Activated CD4-positive, alpha-beta T cell treated with anti-CD3 and anti-CD28 coated beads, Interleukin-2, Interleukin-6, amounts not matched to agents 100 ng/mL and 50 ng/mL, durations not matched to agents 16 hours and 8 hours (primary cell): ENCODE measurements at regions not wholly inside any gene's neighbourhood (a gene's known extent, or its start where the extent isn't known, plus 50 kb on each side); places are given as distances from the start of the nearest gene placed in this dataset.
"Not testable (repeated sequence)": the region's sequence is repeated elsewhere in the genome, so short reads cannot be mapped to it uniquely, and the experiment has no call there.

Source experiments
- DNase-seq: peaks from one replicate; pipeline ENCODE4 v3.0.0-alpha.2; 2020

DNA sequence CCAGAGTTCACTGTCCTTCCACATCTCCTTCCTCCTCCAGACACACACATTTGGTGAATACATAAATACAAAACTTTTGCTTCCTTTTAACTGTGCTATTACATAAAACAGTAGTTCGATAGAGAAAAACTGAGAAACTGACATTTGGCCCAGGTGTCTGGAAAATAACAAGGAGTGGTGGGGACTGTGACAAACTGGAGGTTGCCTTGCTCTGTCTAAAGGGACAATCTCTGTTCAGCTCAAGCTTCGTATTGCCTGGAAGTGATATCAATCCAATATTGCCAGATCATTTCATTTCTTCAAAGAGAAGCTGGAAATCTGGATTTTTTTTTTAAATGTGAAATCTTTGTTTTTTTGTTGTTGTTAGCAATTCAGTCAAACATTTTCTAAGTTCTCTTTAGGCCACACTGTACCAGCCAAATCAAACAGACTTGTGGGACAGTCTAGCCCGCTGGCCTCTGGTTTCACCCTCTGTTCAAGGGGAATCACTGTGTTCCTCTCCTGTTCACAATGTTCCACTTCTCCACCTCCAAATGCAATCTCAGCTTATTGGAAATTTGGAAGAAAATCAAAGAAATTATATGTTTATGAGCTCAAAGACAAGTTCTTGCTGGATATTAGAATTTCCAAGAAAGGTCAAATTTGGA lies 612.5 kb downstream of the KIF4B start:
- DNase-seq, result no peak

DNA sequence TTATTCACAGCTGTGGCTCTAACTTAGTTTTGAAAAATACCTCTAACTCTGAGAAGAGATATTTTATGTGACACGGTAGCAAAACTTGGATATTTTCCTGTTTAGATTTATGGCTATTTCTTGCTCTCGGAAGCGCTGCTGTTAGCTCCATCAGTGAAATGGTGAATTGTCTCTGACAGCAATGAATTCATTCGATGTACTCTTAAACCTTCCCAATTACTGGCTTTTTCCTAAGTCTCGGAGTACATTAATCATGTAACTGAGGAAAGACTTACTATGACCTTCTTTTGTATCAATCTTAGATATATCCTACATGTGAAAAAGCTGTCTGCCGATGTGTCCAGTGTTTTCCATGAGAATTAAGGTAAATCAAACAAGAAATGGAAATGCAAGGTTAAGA lies 613.0 kb downstream of the KIF4B start:
- DNase-seq, result no peak

DNA sequence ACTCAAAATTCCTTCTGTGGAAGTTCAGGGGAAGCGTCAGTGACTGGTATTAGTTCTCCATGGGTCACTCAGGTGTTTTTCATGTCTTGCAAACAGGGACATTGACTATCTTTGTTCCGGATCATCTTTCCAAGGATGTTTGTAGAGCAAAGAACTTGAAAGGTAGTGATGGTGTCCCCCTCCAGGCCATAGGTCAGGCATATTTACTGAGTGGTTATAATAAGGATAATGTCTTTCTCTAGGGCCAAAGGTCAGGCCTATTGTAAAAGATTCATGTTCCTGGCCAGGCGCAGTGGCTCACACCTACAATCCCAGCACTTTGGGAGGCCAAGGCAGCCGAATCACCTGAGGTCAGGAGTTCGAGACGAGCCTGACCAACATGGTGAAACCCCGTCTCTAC lies 614.8 kb downstream of the KIF4B start:
- DNase-seq, result no peak

DNA sequence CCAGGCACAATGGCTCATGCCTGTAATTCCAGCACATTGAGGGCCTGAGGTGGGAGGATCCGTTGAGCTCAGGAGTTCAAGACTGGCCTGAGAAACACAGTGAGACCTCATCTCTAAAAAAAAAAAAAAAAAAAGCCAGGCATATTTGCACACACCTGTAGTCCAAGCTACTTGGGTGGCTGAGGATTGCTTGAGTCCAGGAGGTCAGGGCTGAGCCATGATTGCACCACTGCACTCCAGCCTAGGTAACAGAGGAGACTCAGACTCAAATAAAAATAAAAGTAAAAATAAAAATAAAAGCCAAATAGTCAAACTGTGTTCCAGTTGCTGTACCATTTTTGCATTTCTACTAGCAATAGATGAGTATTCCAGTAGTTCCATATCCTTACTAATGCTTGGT lies 616.0 kb downstream of the KIF4B start:
- DNase-seq, result no peak

DNA sequence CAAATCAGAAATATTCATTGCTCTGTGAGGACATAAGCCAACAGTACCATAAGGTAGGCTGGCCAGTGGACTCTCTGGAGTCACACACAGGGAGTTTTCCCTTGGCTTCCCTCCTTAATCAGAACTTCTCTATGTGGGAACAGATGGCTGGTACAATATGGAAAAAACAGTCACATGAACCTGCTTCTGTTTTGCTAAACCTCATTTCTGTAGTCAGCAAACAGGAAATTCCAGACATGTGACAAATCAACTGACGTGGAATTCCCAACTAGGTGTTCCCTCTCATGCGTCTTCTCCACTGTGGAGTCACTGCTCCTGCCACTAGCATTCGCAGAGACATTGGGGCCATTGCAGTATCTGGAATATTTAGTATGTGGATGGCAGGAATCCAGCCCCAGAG lies 617.6 kb downstream of the KIF4B start:
- no peak for DNase-seq

DNA sequence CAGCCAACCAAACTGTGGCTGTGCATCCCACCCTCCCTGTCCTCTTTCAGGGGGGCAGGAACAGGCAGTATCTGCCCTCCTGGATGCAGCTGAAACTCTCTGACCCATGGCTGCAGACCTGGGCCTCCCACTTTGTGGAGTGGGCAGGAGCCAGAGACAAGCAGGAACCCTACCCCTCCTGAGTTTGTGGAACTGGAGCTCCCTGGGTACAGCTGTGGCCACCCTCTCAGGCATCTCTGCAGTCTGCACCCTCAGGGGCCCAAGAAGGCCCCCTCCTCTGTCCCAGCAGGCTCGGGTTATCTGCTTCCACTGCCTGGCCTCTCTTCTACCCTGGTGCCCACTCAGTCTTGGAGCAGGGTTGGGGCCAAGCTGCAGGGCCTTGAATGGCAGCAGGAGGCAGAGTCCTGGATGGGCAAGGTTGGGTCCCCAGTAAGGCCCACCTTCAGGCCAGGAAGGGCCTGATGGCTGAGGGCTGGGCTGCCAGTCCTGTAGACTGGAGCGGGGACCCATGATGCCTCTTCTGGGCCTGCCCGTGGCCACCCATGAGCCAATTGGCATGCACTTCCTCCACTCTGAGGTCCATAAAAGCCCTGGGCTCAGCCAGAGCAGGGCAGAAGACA lies 619.9 kb downstream of the KIF4B start:
- DNase-seq, result no peak

DNA sequence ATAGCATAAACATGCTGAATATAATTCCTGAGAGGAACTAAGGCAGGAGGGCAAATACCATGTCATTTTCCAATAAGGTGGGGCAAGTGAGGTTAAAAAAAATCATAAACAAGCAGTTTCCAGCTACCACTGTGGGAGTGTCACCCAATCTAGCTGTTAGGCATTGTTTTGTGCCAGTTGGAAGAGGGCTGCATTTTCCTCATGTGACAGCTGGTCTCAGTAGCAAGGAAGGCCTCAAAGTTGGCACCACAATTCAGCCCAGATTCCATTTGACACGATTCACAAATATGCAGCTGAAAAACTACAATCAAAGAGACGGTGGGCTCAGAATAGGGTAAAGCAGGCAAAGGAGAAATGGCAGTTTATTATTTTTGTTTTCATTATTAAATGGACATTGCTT lies 636.1 kb downstream of the KIF4B start:
- no peak for DNase-seq

DNA sequence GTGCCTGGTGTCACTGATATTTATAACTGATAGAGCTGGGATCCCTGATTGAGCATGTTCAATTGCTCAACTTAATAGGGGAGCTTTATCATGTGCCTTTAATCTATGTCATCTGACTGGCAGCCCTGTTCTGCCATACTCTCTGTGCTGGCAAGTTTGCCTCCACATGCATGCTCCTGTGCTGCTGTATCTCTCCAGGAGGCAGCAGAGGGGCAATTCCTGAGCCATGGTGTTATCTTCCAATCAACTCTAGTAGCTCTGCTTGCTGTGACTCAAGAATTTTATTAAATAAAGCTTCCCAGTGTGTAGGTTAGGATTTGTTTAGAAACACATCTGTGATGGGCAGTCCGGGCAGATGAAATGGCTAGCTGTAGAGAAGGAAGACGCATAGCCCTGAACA lies 642.0 kb downstream of the KIF4B start:
- no peak for DNase-seq

DNA sequence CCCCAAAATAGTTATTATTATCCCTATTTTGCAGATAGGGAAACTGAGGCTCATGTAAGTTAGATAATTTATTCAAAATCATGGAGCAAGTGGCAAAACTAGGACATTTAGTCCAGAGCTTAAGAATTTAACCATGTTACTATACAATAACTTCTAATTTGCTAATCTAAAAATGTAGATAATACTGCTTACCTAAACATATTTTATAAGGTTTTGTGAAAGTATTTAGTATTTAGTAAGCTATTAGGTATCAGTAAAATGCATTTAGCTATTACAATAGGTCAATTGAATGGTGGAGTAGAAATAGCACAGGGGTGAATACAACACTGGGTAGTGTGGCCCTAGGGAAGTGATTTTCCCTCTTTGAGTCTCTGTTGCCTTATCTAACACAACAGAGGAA lies 648.3 kb downstream of the KIF4B start:
- no peak for DNase-seq

DNA sequence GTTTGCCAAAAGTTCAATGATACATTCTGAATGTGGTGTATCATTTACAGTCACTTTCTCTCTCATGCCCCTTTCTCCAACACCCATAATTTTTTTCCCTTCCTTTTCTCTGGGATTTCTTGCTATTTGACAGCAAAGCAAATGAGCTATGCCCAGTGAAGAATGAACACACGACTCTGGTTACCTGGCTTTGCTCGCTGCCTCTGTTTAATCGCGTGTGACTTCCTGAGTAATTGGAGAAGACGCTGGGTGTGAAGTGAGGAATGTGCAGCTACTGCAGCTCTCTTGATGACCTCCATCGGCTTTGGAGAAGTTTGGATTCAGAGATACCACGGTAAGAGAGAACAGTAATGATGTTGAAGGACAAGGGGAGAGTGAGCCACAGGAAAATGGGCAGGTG lies 651.8 kb downstream of the KIF4B start:
- DNase-seq, result no peak

DNA sequence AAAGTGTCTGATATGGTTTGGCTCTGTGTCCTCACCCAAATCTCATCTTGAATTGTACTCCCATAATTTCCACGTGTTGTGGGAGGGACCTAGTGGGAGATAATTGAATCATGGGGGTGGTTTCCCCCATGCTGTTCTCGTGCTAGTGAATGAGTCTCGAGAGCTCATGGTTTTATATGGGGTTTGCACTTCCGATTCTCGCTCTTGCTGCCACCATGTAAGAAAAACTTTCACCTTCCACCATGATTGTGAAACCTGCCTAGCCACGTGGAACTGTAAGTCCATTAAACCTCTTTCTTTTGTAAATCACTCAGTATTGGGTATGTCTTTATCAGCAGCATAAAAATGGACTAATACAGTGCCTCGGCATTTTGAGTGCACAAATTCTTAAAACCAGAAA lies 655.0 kb upstream of the SGCD start:
- DNase-seq, result not testable (repeated sequence)

DNA sequence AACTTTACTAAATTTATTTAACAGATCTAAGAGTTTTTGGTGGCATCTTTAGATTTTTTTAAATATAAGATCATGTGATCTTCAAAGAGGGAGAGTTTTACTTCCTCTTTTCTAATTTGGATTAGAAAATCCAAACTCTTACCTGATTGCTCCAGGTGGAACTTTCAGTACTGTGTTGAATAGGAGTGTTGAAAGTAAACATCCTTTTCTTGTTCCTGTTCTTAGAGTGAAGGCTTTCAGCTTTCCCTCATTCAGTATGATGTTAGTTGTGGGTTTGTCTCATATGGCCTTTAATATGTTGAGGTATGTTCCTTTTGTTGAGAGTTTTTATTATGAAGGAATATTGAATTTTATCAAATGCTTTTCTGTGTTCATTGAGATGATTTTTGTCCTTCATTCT lies 650.0 kb upstream of the SGCD start:
- DNase-seq, result no peak

DNA sequence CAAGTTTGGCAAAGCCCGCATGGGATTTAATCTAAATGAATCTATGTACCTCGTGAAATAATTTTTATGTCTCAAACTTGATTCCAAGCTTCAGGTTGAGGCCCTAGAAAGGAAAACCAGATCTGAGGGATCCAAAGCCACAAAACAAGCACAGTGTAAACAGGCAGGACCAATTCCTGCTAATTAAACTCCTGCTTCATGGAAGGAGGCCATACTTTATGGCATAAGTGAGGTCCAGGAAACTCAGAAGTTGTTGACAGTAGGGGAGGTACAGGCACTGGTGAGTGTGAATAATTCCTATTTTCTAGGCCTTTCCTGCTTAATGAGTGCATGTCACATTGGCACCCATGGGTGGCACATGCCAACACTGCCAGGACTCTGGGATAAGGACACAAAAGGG lies 648.6 kb upstream of the SGCD start:
- DNase-seq, result no peak

DNA sequence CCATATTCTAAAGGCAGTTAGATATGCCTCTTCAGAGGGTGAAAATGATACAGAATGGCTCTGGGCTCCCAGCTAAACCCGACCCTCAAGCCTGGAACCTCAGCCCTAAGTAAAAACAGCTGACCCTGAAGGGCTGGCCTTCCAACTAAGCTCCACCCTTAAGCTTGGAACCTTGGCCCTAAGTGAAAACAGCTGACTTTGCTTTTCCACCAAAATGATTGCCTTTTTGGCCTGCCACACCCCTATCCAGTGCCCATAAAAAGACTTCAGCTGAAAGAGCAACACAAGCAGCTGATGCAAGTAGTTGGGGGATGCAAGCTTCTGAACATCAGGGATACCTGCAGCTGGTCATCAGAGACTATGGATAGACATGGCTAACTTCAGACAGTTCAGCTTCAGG lies 647.4 kb upstream of the SGCD start:
- DNase-seq, result no peak

DNA sequence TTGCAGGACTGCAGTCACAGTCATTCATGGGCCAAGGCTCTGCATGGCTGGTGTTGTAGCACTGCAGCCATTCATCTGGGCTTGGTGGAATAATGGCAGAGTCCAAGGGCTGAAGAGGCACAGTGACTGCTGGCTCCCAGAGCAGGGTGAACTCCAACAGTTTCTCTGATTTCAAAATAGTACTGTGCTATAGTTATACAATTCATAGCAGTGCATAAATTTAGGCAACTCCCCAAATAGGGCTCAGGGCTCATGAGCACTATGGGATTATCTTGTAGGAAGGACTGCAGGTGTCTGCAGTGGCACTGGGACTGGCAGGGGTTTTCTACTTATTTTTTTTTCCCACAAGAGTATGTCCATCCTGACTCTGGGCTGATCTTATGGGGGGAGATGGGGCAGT lies 642.5 kb upstream of the SGCD start:
- no peak for DNase-seq

DNA sequence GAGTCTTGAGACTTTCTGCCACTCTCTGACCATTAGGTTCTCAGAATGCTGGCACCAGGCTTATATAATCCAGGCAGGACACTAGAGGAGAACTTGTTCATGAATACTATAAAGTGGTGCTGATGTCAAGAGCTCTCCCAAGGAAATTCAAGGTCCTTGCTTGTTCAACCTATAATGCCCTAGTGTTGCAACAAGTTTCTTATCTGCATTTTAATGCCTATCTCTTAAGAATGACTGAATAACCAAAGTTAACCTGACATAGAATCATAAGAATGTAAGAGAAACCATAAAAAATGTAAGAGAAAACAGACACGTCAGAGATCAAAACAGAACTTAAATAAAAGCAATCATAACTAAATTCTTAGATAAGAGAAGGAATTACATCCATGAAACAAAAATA lies 640.8 kb upstream of the SGCD start:
- DNase-seq, result no peak

DNA sequence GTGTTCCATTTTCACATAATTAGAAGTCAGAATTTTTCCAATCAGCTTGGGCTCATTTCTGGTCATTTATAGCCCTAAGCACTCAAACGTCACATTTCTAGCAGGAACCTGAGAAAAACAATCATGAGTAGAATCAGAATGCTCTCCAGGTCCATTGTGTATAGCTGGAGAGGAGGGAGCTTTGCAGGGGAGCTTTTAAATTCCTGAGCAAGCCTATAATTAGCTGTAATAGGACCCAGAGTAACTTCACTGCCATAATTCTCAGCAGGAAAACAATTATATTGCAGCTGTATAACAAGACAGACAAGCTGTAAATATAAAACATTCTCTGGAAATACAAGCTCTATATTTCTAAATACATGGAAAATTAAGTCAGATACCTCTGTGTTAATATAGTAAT lies 637.6 kb upstream of the SGCD start:
- DNase-seq, result no peak

DNA sequence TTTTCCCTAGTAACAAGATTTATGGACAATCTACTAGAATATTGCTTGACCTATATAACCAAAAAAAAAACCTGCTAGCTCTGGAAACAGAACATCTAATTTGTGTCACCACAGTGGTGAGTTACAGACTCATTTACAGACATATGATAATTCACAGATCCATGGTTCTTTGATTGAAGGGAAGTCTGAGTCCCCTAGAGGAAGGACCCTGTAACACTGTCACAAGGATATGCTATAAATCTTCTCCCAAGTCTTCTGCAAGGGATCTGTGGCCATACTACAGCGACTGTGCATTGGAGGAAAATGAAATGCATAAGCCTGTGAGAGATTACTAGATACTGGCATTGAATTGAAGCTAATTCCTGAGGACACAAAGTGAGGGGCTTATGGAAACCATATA lies 630.6 kb upstream of the SGCD start:
- no peak for DNase-seq

DNA sequence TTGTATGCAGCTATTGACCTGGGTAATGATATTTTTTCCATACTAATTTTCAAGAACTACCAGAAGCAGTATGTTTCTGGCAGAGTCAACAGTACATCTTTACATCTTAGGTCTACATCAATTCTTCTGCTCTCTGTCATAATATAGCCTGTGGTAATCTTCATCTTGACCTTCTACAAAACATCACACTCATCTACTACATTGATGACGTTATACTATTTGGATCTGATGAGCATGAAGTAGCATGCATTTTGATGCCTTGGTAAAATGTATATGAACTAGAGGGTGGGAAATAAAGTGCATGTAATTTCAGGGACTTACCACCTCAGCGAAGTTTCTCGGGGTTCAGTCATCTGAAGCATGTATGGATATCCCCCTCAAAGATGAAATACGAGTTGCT lies 629.7 kb upstream of the SGCD start:
- DNase-seq, result no peak

DNA sequence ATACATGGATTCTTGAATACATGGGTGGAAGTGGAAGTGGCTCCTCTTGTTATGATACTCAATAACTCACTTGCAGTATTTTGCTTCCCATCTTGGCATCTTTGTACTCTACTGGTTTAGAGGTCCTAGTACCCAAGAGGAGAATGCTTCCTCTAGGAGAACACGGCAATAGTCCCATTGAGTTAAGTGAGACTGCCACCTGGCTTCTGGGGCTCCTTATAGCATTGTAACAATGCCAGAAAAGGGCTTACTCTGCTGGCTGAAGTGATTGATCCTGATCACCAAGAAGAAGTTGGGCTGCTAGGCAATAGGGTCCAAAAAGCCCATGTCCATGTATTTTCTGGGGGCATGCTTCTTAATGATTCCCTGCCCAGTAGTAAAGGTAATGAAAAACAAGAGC lies 627.6 kb upstream of the SGCD start:
- no peak for DNase-seq

DNA sequence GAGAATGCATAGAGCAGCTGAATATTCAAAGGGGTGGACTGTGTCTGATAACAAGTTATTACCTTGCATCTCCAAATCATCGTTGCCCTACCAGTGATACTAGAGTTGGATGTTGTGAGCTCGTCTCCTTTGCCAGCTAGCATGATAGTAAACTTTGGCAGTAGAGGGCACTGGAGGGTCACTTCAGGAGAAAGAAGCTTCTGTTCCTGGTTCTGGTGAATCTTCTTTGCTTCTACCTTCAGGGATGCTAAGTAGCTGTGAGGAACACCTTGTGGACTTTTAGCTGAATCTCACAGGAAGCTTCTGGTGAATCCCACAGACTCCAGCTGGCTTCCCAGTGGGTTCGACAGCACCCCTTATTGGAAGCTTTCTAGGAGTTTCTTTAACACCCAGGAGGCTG lies 626.6 kb upstream of the SGCD start:
- no peak for DNase-seq

DNA sequence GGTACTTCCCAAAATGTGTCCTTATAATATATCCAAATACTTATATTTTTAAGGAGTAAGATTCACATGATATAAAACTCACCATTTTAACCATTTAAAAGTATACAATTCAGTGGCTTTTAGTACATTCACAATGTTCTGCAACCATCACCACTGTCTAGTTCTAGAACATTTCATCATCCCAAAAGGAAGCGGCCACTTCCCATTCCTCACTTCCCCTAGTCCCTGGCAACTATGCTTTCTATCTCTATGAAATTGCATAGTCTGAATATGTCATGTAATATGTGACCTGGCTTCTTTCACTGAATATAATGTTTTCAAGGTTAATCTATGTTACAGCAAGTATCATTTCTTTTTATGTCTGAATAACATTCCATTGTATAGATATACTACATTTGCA lies 615.1 kb upstream of the SGCD start:
- no peak for DNase-seq

DNA sequence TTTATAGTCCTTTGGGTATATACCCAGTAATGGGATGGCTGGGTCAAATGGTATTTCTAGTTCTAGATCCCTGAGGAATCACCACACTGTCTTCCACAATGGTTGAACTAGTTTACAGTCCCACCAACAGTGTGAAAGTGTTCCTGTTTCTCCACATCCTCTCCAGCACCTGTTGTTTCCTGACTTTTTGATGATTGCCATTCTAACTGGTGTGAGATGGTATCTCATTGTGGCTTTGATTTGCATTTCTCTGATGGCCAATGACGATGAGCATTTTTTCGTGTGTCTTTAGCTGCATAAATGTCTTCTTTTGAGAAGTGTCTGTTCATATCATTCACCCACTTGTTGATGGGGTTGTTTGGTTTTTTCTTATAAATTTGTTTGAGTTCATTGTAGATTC lies 612.5 kb upstream of the SGCD start:
- not testable (repeated sequence) for DNase-seq

DNA sequence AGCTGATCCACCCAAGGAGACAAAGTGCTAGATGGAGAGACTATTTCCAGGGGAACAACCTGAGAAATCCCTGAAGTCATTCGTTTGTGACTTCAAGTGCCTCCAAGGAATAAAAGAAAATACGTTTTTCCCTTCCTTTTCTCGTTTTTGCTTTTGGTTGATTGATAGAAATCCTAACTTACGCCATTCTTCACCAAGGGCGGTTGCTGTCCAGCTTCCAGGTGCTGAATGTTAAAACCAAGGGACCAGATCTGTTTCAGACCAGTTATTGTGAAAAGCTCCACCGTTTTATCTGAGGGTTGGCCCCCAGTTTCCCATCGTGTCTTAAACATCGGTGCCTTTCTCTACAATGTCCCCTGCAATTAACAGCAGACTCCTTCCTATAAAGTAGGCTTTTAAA lies 600.7 kb upstream of the SGCD start:
- no peak for DNase-seq

DNA sequence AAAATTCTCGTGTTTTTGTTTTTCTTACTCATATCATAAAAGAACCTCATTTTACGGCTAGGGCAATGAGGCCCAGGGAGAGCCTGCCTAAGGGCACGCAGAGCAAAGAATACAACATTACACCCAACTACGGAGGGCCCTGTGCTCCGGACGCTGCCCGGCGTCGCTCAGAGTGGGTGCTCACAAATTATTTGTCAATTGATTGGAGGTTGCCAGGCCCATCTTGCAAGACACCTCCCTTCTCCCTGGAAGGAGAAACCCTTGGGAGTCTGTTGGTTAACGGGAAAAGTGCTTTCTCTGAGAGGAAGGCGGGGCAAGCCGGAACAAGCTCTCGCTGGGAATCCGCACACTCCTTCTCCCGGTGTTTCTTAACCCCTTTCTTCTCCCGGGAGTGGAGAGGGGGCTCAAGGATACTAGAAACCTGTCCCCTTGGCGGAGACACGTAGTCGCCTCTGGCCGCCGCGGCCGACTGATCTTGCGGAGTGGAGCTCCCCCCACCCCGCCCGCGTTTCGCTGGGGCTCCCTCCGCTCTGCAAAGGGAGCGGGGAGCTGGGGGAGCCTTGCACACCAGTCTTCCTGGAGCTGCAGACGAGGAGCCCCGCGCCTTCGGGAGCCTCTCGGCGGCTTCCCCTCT lies 599.3 kb upstream of the SGCD start:
- DNase-seq, result no peak
